ENCODE measurements at regions not wholly inside any gene's neighbourhood (a gene's known extent, or its start where the extent isn't known, plus 50 kb on each side); places are given as distances from the start of the nearest gene placed in this dataset.

GRCh38 chr3:21041621-21042020 is 709.4 kb downstream of the ZNF385D start:
- TF ChIP-seq EZH2 (IDR thresholded peaks at IDR 0.05) (no peak), ELF1 (IDR thresholded peaks at IDR 0.05; ENCODE audit: borderline replicate concordance, low read depth) (no peak), CTCF (IDR thresholded peaks at IDR 0.05 in 2 of 3, conservative IDR thresholded peaks at IDR 0.05 in 1 of 3; ENCODE audit: borderline replicate concordance in 1 of 3, insufficient read depth in 1 of 3, low read depth in 2 of 3, low read length in 2 of 3) (no peak), JUND (IDR thresholded peaks at IDR 0.05) (no peak), POLR2AphosphoS5 (IDR thresholded peaks at IDR 0.05; ENCODE audit: low read depth, low read length) (no peak), POLR2A (IDR thresholded peaks at IDR 0.05; ENCODE audit: borderline replicate concordance, extremely low read depth, insufficient read depth, insufficient read length) (no peak), CEBPB (IDR thresholded peaks at IDR 0.05; ENCODE audit: low read depth) (no peak), SIN3A (IDR thresholded peaks at IDR 0.05; ENCODE audit: low read depth) (no peak), REST (IDR thresholded peaks at IDR 0.05; ENCODE audit: low read depth) (no peak)

All from HCT116 (cell line).